SK-N-SH (cell line): ENCODE measurements at regions not wholly inside any gene's neighbourhood (a gene's known extent, or its start where the extent isn't known, plus 50 kb on each side); places are given as distances from the start of the nearest gene placed in this dataset.

Experiments used
- CTCF ChIA-PET: fragments of 300-600, 350-600 bp; formaldehyde crosslinking; extraction: SDS; loops from one replicate; lab custom pipeline; 2021; lab: Yijun Ruan, JAX
- POLR2A ChIA-PET: fragments of 350-600 bp; sonication (Branson Sonifier 250); formaldehyde crosslinking; extraction: SDS; loops from one replicate; lab custom pipeline; 2020; ENCODE audit warnings: antibody characterized with exemption, inconsistent platforms; lab: Yijun Ruan, JAX
- DNase-seq: peaks from one replicate; pipeline ENCODE4 v3.0.0; 2012
- H2AFZ ChIP-seq: fragments of 200-600 bp; sonication (generic); 2 replicates; pipeline ENCODE4 v1.8.1; 2016; ENCODE audit warnings: antibody characterized with exemption, mild to moderate bottlenecking, low read depth
- H3F3A ChIP-seq: fragments of 200-600 bp; sonication (generic); replicated peaks from 2 replicates; pipeline ENCODE3; 2016; ENCODE audit warnings: antibody characterized with exemption, mild to moderate bottlenecking; ENCODE audit not compliant: insufficient read depth
- H3K27ac ChIP-seq, 2 experiments: fragments of 200-500 bp in 1 of 2; fragments of 200-600 bp in 1 of 2; sonication (Bioruptor generic) in 1 of 2; sonication (generic), shearing (Covaris generic) in 1 of 2; 2 replicates each; pipeline versions ENCODE4 v1.5.1 to v1.6.1; 2014 to 2016; ENCODE audit warnings: low read depth in 2 of 2, inconsistent platforms in 1 of 2, low read length in 1 of 2, mild to moderate bottlenecking in 1 of 2, mixed read lengths in 1 of 2
- H3K27me3 ChIP-seq: fragments of 200-600 bp; sonication (generic), shearing (Covaris generic); 2 replicates; pipeline ENCODE4 v1.6.1; 2016; ENCODE audit warnings: mixed run types; ENCODE audit not compliant: insufficient read depth
- H3K36me3 ChIP-seq, 2 experiments: fragments of 200-500 bp in 1 of 2; fragments of 200-600 bp in 1 of 2; sonication (Bioruptor generic) in 1 of 2; sonication (generic) in 1 of 2; replicated peaks in 1 of 2; 2 replicates each; pipeline versions ENCODE3 to v1.5.1; 2014 to 2016; ENCODE audit warnings: low read length in 1 of 2, mild to moderate bottlenecking in 1 of 2; ENCODE audit not compliant: insufficient read depth in 2 of 2, control insufficient read depth in 1 of 2
- H3K4me1 ChIP-seq, 2 experiments: fragments of 200-500 bp in 1 of 2; fragments of 200-600 bp in 1 of 2; sonication (Bioruptor generic) in 1 of 2; sonication (generic), shearing (Covaris generic) in 1 of 2; 2 replicates each; pipeline versions ENCODE4 v1.5.1 to v1.6.1; 2014 to 2016; ENCODE audit warnings: low read depth in 1 of 2, low read length in 1 of 2, mixed run types in 1 of 2; ENCODE audit not compliant: insufficient read depth in 2 of 2, control insufficient read depth in 1 of 2
- H3K4me2 ChIP-seq: fragments of 200-600 bp; sonication (generic), shearing (Covaris generic); 2 replicates; pipeline ENCODE4 v1.6.1; 2017; ENCODE audit warnings: mixed run types
- H3K4me3 ChIP-seq, 2 experiments: fragments of 200-500 bp in 1 of 2; fragments of 200-600 bp in 1 of 2; sonication (Bioruptor generic) in 1 of 2; sonication (generic), shearing (Covaris generic) in 1 of 2; 2 replicates each; pipeline versions ENCODE4 v1.5.1 to v1.8.1; 2014 to 2016; ENCODE audit warnings: low read depth in 2 of 2, inconsistent platforms in 1 of 2, low read length in 1 of 2, mild to moderate bottlenecking in 1 of 2, mixed read lengths in 1 of 2, moderate library complexity in 1 of 2
- H3K79me2 ChIP-seq: fragments of 200-600 bp; sonication (generic); 2 replicates; pipeline ENCODE4 v1.8.1; 2017; ENCODE audit warnings: mild to moderate bottlenecking; ENCODE audit not compliant: insufficient read depth
- H3K9ac ChIP-seq: fragments of 200-600 bp; sonication (generic); 2 replicates; pipeline ENCODE4 v1.6.1; 2017; ENCODE audit warnings: mixed run types
- H3K9me2 ChIP-seq: fragments of 200-600 bp; sonication (generic); 2 replicates; pipeline ENCODE4 v1.6.1; 2017; ENCODE audit warnings: mixed run types
- H3K9me3 ChIP-seq: fragments of 200-600 bp; sonication (generic); 2 replicates; pipeline ENCODE4 v1.6.1; 2017; ENCODE audit warnings: mixed run types, mild to moderate bottlenecking, moderate library complexity
- H4K20me1 ChIP-seq: fragments of 200-600 bp; sonication (generic); 2 replicates; pipeline ENCODE4 v1.6.1; 2017; ENCODE audit warnings: mild to moderate bottlenecking, mixed run types; ENCODE audit not compliant: insufficient read depth
- CHD2 ChIP-seq: fragments of 150-350 bp; IDR thresholded peaks from 2 replicates; pipeline ENCODE4 v1.6.1; 2018; ENCODE audit warnings: low read length; ENCODE audit not compliant: partially characterized antibody
- ELF1 ChIP-seq: IDR thresholded peaks from 2 replicates; pipeline ENCODE4 v1.4.0; 2012
- EZH2phosphoT487 ChIP-seq: fragments of 200-600 bp; sonication (generic); IDR thresholded peaks from 2 replicates; pipeline ENCODE4 v1.6.1; 2017; ENCODE audit warnings: low read depth, mixed run types, mild to moderate bottlenecking, antibody characterized with exemption, moderate library complexity, borderline replicate concordance
- FOSL2 ChIP-seq: IDR thresholded peaks from 2 replicates; pipeline ENCODE4 v1.4.0; 2012; ENCODE audit warnings: low read depth, mild to moderate bottlenecking, moderate library complexity, borderline replicate concordance
- FOXM1 ChIP-seq: IDR thresholded peaks from 2 replicates; pipeline ENCODE4 v1.4.0; 2012; ENCODE audit warnings: low read depth, mild to moderate bottlenecking
- GATA2 ChIP-seq: sonication (generic); formaldehyde crosslinking; IDR thresholded peaks from 2 replicates; pipeline ENCODE4 v1.5.0; 2020; ENCODE audit warnings: mild to moderate bottlenecking, missing genetic modification reagents
- JUND ChIP-seq: IDR thresholded peaks from 2 replicates; pipeline ENCODE4 v1.4.0; 2012
- MEF2A ChIP-seq: IDR thresholded peaks from 2 replicates; pipeline ENCODE4 v1.4.0; 2012; ENCODE audit warnings: low read depth, borderline replicate concordance
- NRF1 ChIP-seq: IDR thresholded peaks from 2 replicates; pipeline ENCODE4 v1.6.1; 2012; ENCODE audit warnings: low read depth, mild to moderate bottlenecking, low read length
- POLR2AphosphoS5 ChIP-seq: IDR thresholded peaks from 2 replicates; pipeline ENCODE4 v1.6.1; 2012; ENCODE audit warnings: low read depth, low read length
- RCOR1 ChIP-seq: fragments of 150-350 bp; IDR thresholded peaks from 2 replicates; pipeline ENCODE4 v1.6.1; 2017; ENCODE audit warnings: antibody characterized with exemption, low read length
- RXRA ChIP-seq: IDR thresholded peaks from 2 replicates; pipeline ENCODE4 v1.4.0; 2012; ENCODE audit warnings: low read depth, mild to moderate bottlenecking, borderline replicate concordance
- SIN3A ChIP-seq: IDR thresholded peaks from 2 replicates; pipeline ENCODE4 v1.6.1; 2012; ENCODE audit warnings: low read depth, mild to moderate bottlenecking, low read length, moderate library complexity, borderline replicate concordance
- SMC3 ChIP-seq: IDR thresholded peaks from 2 replicates; pipeline ENCODE4 v1.6.1; 2012; ENCODE audit warnings: low read depth, low read length, improper control_type of control experiment
- TAF1 ChIP-seq: IDR thresholded peaks from 2 replicates; pipeline ENCODE4 v1.6.1; 2012; ENCODE audit warnings: low read depth, mild to moderate bottlenecking, low read length, moderate library complexity, borderline replicate concordance
- TCF12 ChIP-seq: IDR thresholded peaks from 2 replicates; pipeline ENCODE4 v1.4.0; 2012
- TEAD4 ChIP-seq: IDR thresholded peaks from 2 replicates; pipeline ENCODE4 v1.4.0; 2012; ENCODE audit warnings: mild to moderate bottlenecking, borderline replicate concordance; ENCODE audit not compliant: insufficient read depth
- WGBS: methylation state at CpG from one replicate; pipeline ENCODE4 v1.1.6; 2017; ENCODE audit warnings: low lambda C conversion rate; 5-methylcytosine and 5-hydroxymethylcytosine counted together
- TF ChIP-seq, protein P1 (sequence below): IDR thresholded peaks from 2 replicates; pipeline ENCODE4 v1.4.0; 2012; ENCODE audit warnings: low read depth

DNA sequence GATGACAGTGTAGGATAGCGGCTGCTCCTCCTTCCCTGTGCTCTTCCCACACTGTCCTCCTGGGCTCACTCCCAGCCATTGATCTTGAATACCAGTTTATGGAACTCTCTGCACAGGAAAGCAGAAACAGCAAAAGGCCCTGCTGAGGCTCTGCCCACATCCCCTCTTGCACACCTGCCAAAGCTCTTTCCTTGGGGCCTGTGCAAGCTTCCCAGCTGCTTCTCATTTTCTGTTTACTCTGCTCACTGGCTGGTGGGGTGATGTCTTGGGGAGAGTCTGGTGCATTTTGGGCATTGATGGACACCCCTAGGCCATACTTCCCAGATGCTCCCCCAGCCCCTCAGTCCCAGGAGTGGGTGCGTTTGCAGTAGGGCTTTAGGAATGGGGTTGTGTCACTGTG, 361.8 kb downstream of the TMEM121 start (continued):
- TF ChIP-seq TEAD4, result no peak
- TF ChIP-seq MEF2A, result no peak
- no peak for TF ChIP-seq GATA2 (CRISPR knock-in tag)

DNA sequence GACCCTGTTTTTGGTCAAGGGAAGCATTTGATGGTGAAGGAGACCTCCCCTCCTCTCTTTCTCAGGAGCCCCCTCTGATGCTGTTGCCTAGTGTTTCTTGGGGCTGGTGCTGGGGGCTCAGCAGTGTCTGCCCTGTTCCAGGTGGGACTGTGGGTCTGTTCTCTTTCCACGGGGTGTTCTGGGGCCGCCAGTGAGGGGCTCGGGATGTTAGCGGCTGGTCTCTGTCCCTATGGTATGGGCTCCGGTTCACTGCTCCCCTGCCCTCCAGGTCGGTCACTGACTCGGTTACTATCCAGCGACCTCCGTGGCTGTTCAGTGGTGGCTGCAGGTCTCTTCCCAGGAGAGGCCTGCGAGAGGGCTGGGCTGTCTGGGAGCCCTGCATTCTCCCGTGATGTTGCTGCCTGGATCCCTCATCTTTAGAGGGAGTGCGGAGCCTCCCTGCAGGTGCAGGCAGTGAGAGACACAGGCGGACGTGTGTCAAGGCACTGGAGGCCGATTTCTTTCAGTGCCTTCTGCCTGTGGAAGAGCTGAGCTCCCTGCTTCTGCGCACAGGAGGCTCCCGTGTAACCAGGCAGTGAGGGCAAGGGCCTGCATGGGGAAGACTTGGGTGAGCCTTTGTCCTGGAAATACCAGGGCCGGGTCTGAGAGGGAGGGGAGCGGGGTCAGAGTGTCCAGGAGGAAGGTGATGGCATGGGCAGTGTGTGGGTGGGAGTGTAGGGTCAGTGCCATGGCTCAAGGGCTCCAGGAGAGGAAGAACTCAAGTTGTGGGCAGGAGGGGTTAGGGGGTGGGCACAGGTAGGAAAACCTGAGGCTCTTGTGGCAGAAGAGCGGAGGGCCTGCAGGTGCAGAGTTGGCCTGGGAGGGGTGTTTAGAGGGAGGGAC, 362.6 kb downstream of the TMEM121 start:
- Histone ChIP-seq H3K4me2 (no peak overlapping the region), H3K27me3 (no peaks in the 10 kb centered on the region), H4K20me1 (no peaks in the 10 kb centered on the region), H2AFZ (no peak overlapping the region), H3K9me3 (no peaks in the 10 kb centered on the region), H3K27ac (peak overlapping the region in 1 of 2 experiments; percentile 91; a peak in 2 of 4 replicates), H3K79me2 (no peaks in the 10 kb centered on the region), H3K9ac (no peak overlapping the region), H3K9me2 (no peaks in the 10 kb centered on the region), H3K4me3 (no peak overlapping the region), H3F3A (no peaks in the 10 kb centered on the region), H3K36me3 (no peaks in the 10 kb centered on the region), H3K4me1 (peaks cover 0 to 34% of the 10 kb centered on the region in 2 experiments; a peak in 1 of 4 replicates)
- POLR2A ChIA-PET, result interaction anchor here (1.1 to 1.5 kb wide), 3 partner anchors 9 to 32 kb away, joined by 5 to 11 read pairs (median 5); no protein-coding TSS in a partner anchor
- WGBS, result 41% methylated on average over 17 of the region's 20 CpGs
- no peak for DNase-seq
- CTCF ChIA-PET, result no interaction called here
- TF ChIP-seq RXRA, result no peak
- TF ChIP-seq NRF1, result no peak
- no peak for TF ChIP-seq TCF12
- TF ChIP-seq ELF1, result no peak
- no peak for TF ChIP-seq FOSL2
- no peak for TF ChIP-seq RCOR1
- no peak for TF ChIP-seq FOXM1
- no peak for TF ChIP-seq JUND
- no peak for TF ChIP-seq MEF2A
- no peak for TF ChIP-seq TAF1
- TF ChIP-seq EZH2phosphoT487, result no peak
- TF ChIP-seq, protein P1, sequence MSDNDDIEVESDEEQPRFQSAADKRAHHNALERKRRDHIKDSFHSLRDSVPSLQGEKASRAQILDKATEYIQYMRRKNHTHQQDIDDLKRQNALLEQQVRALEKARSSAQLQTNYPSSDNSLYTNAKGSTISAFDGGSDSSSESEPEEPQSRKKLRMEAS, result no peak
- no peak for TF ChIP-seq SMC3
- TF ChIP-seq POLR2AphosphoS5, result no peak
- no peak for TF ChIP-seq CHD2
- TF ChIP-seq SIN3A, result no peak
